ENCODE measurements at regions not wholly inside any gene's neighbourhood (a gene's known extent, or its start where the extent isn't known, plus 50 kb on each side); places are given as distances from the start of the nearest gene placed in this dataset.

DNA sequence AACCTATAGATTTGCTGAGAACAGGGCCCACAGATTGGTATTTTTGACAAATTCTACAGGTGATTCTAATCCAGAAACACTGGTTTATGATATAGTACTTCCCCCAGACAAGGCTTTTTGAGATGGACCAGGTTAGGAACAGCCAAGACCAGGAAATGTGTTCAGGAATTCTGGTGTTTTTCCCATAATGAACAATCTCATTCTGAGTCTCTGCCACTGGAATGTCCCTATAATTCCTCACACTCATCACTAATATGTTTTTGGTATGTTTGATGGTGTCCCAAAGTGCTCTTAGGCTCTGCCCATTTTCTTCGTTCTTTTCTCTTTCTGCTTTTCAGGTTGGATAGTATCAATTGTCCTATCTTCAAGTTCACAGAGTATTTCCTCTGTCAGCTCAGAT, 107.2 kb upstream of the IGFBP3 start:
- DNase-seq = no peak

DNA sequence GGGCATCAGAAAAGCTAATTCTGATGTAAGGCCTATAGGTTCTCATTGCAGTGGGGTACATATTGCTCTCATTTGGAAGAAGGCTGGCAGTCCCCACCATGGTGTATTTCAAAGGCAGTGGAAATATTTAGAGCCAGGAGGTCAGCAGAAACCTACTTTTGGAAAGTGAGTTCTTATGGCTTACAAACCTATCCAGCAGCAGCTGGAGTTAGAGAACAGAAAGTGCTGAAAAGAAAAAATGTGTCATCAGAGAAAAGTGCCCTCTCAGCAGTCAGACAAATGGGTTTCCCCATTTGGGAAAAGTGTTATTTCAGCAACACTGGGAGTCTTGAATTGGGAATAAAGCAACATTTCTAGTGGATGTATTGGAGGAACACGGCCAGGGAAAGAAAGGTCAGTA, 105.7 kb upstream of the IGFBP3 start:
- DNase-seq = no peak

DNA sequence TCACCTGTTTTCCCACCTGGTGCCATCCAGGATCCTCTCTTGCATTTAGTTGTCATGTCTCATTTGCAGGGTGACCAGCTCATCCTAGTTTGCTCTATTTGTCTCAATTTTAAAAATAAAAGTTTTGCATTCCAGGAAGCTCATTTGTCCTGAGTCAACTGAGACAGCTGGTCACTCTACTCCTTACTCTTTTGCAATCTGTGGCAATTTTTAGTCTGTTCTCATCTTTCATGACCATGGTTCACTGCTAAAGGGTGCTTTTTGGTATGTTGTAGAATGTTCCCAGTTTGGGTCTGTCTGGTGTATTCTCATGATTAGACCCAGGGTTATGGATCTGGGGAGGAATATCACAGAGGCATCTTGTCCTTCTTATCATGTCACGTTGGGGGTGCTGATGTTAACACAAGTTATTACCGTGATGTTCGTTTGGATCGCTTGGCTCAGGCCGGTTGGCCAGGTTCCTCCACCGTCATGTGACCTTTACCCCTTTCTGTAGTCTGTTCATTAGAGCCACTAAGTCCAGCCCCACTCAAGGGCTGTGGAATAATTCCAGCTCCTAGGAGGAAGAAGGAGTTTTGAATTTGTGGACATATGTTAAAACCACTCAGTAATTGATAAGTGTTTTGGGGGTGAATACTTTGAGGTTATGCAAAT, 103.3 kb upstream of the IGFBP3 start:
- DNase-seq = no peak

DNA sequence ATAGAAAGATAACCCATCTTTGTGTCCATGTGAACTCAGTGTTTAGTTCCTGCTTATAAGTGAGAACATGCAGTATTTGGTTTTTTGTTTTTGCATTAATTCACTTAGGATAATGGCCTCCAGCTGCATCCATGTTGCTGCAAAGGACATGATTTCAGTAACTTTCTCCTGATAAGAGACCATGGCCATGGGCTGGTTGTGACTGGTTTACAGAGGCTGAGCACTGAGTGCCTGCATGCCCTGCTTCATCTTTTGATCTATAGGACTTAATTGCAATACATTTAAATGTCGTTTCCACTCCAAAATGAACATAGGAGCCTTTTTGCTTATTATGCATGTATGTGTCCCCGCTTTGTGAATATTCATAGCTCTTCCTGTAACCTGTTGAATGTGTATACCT, 101.3 kb upstream of the IGFBP3 start:
- no peak for DNase-seq

DNA sequence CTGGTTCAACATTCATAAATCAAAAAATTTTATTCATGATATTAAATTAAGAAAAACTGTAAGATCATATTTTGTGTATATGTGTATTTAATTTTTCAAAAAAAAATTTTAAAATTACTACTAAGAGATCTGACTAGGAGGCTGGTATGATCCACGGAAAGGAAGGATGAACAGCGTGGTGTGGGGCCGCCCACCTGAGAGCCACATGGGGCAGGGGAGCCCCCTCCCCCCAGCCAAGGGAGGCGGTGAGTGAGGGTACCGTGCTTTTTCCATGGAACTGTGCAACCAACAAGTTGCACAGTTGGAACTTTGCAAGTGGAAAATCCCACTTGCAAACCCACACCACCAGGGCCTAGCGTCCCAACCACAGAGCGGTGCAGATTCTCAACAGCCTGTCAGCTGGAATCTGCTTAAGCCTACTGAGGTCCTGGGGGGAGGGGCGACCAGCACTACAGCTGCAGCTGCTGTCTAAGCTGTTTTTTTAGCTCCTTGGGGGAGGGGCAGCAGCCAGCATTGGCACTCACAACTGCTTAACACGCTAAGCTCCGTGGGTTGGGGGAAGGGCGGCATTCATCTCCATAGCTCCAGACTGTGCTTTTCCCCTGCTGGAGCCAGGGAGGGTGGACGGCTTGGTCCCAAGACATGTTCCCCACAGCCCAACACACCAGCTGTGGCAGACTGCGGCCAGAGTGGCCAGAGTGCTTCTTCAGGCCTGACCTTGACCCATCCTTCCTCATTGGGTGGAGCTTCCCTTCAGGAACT, 94.2 kb upstream of the IGFBP3 start:
- no peak for DNase-seq

DNA sequence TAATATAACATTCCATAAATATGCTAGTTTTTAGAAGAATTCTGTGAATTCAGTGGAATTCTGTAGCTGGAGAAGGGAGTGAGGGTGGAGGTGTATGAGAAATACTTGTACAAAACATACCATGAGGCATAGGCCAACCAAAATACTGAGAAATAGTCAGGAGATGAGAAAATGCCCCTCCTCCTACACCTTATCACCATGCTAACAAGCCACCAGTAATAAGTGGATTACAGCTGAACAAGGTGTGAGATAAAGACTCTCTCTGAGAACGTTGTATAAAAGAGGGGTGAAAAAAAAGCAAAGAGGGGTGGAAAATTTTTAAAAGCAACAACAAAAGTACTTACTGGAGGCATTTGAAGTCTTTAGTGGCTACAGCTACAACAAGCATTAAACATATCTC, 90.4 kb upstream of the IGFBP3 start:
- DNase-seq = no peak

DNA sequence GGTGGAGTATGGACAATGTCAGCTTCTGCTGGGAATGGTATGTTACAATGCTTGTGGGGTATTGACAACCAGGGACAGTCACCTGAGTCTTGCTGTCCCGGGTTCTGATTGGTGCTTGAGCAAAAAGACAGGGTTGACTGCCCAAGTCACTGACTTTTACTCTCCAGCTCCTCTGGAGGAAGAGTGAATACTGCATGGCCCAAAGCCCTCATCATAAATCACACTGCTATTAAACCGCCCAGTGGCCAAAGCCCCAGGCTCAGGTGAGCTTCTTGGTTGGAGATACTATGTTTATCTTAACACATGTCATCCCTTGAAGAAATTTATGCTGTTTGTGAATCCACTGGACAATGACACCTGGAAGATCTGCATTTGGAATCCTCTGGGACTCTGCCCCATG, 90.0 kb upstream of the IGFBP3 start:
- DNase-seq = no peak

DNA sequence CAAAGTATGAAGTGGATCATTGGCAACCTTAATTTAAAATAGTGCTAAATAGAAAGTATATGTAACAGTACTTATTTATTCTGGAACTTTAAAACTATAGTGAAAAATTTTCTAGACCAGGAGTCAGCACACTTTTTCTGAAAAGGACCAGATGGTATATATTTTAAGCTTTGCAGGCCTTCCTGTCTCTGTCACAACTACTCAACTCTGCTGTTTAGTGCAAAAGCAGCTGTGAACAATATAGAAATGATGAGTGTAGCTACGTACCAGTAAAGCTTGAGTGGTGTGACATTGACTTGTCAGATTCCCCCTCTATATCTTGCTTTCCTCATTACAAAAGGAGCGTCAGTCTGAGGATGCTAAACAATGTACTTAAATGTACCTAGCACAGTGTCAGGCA, 88.1 kb upstream of the IGFBP3 start:
- DNase-seq = no peak

DNA sequence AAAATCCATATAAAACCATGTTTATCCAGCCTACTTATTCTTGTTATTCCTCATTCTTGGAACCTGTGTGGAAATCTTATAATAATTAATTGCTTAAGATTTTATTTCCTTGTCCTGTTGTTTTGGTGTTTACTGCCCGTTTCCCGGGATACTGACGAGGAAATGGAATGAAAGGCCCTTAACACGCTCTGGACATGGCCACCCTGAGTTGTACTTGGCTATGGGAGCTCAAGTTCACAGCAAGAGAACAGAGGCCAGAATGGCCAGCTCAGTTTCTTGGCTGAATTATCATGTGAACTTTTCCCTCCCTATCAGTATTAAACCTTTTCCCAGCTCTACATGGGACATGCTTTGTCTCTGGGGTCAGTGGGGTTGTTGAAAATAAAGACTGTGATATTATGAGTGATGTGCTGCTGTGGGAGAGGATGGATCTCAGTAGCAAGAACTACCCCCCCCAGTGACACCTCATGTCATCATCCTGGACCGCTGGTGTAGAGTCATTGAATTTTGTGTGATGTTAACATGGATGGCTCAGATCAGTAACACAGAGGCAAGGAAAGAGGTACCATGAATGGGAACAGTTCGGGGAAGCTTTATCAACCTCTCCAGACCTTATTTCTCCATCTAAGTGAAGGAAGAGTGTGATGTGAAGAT, 87.0 kb upstream of the IGFBP3 start:
- no peak for DNase-seq

DNA sequence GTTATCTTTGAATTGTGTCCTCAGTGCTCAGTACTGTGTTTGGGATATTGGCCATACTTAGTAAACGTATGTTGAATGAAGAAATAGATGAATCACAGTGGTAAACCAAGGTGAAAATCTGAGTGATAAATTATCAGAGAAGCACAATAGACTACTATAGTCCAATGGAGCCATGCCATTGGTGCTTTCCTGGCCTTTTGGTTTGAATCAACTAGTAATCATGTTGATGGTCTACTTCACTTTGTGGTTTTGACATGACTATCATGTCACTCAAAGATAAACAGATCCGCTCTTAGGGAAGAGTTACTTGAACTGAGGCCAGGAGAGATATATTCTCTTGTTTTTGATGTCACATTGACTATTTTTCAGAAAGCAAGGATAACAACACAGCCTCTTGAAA, 86.1 kb upstream of the IGFBP3 start:
- DNase-seq = no peak

DNA sequence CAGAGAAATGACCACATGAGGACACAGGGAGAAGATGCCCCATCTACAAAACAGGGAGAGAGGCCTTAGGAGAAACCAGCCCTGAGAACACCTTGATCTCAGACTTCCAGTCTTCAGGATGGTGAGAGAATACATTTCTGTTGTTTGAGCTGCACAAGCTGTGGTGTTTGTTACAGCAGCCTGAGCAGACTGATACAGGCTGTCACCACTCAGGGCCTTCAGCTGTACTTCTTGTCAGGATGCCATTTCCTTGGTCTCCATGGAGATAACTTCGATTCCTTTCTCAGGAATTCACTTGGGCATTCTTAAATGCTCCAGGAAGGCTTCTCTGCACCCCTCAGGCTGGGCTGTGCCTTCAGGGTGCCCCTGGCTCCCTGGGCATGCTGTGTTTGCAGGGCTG, 85.7 kb upstream of the IGFBP3 start:
- DNase-seq = no peak

DNA sequence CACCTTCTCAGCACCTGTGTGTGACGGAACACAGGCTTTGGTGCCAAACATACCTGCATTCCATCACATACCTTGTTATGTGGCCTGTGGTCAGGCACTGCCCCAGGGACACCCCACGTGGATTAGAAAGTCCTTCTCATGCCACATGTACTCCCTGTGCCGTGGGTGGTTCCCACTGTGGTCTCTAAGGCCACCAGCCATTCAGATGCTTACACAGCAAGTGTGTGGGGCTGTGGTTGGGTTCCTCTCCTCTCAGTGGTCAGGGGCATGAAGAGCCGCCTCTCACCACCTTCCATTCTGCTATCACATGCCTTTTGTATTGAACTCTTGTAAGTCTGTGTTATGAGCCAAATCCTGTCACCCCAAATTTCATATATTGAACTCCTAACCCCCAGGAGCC, 85.1 kb upstream of the IGFBP3 start:
- DNase-seq = no peak

DNA sequence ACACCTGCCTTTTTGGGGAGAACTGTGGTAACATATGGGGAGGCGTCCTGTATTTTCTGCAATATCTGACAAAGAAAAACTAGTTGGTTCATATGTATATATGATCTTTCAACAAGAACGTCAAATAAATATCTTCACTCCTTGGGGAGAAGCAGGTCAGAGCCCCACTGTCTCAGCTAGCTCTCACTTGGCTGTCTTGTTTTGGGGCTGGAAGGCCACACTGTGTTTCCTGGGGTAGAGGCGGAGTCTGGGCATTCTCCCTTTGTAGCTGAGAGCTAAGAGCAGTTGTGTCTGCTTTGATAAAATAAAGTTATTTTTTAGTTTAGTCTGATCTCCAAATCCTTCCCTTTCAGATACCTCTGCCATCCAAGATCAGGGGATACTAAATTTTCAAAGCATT, 83.9 kb upstream of the IGFBP3 start:
- DNase-seq = no peak

DNA sequence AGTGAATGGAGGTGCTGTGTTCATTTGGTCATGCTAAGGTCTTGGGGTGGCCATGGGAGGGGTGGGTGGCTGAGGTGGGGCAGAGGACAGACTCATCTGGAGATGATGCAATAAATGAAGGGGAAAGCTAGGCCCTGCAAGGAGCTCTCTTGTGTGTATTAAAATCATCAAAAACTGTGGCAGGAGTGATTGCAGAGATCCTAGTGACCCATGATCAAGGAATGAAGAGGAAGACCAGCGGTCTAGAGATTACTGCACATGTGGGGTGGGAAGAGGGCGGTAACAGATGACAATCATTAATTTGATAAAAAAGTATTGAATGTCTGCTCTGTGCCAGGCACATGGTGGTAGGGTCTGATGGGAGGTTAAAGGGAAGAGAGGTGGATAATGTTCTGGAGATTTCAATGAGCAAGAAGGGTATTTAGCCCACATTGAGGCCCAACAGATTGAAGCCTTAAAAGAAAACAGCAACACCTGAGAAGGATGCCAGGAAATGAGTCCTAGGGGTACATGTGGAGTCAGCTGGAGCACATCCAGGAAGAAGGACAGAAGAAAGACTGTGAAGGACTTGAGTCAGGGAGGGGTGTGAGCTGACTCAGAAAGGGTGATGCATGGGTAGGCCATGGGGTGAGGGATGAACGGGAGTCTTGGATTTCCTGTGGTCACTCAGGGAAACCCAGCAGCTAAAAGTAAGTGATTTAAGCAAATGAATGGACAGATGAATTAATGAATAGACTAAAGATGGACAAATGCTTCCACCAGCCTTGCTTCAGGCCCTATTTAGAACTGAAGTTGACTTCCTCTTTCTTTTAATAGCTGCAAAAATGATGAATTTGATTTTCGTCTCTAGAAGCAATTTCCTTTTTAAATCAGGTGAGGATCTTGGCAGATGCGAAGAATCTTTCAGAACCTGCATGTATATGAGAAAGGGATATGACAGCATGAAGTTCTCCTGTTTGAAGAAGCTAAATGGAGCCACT, 83.1 kb upstream of the IGFBP3 start:
- DNase-seq = no peak

DNA sequence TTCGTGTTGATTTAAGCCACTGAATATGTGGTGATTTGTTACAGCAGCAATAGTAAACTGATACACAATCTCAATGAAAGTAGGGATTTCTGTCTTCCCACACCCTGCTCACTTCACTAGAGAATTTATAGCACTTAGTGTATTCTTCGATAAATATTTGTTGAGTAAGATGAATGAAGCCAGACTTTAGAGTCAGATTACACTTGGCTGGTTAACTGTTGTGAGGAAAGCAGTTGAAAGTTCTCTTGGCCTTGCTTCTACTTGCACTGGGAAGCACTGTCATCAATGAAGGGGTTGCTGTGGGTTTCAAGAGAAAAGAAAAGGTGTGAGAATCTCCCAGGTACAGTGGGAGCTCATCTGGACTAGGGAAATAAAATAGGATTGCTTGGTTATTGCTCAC, 82.1 kb upstream of the IGFBP3 start:
- DNase-seq = no peak

DNA sequence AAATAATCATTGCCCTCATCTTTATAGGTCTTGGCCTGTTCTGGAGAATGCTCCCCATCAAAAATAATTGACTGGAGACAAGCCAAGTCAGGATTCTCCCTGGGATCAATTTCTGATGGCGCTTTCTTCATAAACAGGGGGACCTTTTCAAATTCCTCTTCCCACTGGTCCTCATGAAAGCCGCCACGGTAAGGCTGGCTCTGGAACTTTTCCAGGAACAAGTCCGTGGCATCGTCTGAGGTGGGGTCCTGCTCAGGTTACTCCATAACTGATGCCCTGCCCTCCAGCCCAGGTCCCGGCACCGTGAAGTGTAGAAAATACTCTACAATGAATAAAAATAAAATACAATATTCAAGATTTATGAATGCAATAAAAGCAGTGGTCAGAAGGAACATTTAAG, 79.4 kb upstream of the IGFBP3 start:
- no peak for DNase-seq

DNA sequence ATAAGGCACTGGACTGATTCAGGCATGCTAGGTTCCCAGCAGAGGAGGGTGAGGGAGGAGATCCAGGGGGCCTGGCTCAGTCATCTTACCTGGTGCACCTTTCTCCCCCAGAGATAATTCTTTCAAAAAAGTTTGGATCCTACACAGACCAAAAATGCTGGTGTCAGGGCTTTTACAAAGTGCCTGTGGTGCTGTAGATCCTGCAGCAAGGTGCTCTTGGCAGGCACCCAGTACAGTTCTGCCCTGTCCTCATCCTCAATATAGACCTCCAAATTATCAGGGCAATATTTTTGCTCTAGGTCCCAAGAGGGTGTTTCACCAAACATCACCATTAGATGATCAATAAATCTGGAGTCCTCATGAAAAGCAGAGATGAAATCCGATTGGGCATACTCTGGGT, 78.5 kb upstream of the IGFBP3 start:
- no peak for DNase-seq

DNA sequence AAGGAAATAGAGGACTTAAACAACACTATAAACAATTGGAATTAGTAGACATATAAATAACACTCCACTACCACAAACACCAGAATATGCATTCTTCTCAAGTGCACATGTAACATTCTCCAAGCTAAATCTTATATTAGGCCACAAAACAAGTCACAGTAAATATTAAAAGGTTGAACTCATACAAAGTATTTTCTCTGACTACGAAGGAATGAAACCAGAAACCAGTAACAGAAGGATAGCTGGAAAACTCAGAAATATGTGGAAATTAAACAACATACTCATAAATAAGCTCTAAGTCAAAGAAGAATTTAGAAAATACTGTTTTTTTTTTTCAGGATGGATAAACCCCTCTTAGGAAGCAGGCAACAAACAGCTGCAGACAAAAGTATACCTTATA, 77.4 kb upstream of the IGFBP3 start:
- DNase-seq = no peak

DNA sequence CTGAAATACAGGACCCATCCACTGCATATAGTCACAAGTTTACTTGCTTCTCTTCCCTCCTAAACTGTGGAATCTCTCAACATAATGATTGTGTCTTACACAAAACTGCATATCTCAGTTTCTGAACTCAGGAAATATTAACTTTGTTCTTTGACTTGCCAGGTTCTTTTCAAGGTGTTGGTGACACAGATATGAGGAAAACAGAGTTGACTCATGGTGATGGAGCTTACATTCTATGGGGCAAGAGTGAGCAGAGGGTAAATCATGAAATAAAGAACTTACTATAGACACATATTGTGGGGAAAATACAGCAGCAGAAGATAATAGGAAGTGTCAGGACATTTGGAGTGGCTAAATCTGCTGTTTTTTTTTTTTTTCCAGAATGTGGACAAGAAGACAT, 72.5 kb upstream of the IGFBP3 start:
- DNase-seq = no peak

DNA sequence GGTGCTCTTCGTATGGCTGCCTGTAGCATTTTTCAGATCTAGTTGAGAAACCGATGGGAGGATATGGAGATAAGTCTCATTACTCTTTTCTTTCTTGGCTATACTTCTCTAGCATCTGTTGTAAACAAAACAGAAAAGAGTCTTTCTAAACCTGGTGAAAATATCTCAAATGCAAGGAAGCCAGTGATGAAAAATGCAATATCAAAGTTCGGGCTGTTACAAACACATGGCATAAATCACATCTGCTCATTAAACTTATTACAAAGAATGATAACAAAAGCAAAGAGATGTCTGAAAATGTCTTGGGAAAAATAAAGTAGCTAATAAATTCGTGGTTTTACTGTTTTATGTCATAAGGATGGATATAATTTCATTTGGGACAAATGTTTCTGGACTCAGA, 71.8 kb upstream of the IGFBP3 start:
- DNase-seq = no peak

DNA sequence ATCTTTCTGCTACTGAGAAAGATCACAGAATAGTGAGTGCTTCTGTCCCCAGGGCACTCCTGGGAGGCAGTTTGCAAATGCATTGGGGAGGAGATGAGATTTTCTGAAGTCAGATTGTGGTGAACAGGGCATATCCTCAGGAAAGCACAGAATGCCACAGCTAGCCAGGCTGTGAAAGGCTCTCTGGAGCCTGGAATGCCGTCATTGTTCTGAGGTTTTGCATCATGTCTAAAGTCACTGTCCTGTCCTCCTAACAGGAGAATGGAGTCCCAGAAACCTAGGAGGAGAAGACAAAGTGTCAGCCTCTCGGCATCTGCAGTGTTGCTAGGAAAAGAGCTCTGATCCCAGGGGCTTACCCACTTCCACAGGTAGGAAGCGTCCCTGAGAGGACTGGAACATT, 69.2 kb upstream of the IGFBP3 start:
- no peak for DNase-seq

DNA sequence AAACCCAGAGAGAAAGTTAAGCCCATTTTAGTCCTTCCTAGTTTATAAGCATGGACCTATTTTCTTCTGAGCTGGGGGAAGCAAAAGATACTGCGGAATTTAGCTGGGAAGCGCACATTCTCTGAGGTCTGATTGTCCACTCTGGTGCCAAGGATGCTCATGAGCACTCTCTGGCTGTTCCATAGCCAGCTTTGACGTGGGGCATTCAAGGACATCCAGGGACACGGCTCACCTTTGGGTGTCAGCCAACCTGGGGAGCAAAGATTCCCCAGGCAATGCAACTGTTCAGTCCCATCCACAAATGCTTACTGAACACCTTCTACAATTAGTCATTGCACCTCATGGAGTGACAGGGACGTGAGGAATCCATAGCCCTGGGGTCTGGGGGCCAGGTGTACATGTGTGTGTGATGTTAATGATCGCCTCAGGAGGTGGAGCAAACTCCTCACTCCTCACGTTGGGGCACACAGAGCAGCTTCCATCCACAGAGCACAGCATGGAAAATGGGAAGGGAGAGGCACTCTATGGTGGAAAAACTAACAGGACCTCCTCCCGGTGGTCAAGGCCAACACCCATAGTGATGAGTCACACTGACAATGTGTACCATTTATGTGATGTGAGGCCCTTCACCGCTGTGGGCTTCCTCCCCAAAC, 67.5 kb upstream of the IGFBP3 start:
- DNase-seq = no peak
